GM19023 (cell line): ENCODE measurements at regions not wholly inside any gene's neighbourhood (a gene's known extent, or its start where the extent isn't known, plus 50 kb on each side); places are given as distances from the start of the nearest gene placed in this dataset.
"Not testable (repeated sequence)": the region's sequence is repeated elsewhere in the genome, so short reads cannot be mapped to it uniquely, and the experiment has no call there.

Experiments
- ATAC-seq: cut with Tn5 transposase; IDR thresholded peaks from one replicate; pipeline ENCODE4 v1.9.1; 2021; ENCODE audit warnings: mild to moderate bottlenecking, moderate library complexity; ENCODE audit not compliant: unreplicated experiment

DNA sequence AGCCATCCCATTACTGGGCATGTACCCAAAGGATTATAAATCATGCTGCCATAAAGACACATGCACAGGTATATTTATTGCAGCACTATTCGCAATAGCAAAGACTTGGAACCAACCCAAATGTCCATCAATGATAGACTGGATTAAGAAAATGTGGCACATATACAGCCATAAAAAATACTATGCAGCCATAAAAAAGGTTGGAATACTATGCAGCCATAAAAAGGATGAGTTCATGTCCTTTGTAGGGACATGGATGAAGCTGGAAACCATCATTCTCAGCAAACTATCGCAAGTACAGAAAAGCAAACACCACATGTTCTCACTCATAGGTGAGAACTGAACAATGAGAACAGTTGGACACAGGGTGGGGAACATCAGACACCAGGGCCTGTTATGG, 151.5 kb downstream of the PLK2 start:
- ATAC-seq, result not testable (repeated sequence)

DNA sequence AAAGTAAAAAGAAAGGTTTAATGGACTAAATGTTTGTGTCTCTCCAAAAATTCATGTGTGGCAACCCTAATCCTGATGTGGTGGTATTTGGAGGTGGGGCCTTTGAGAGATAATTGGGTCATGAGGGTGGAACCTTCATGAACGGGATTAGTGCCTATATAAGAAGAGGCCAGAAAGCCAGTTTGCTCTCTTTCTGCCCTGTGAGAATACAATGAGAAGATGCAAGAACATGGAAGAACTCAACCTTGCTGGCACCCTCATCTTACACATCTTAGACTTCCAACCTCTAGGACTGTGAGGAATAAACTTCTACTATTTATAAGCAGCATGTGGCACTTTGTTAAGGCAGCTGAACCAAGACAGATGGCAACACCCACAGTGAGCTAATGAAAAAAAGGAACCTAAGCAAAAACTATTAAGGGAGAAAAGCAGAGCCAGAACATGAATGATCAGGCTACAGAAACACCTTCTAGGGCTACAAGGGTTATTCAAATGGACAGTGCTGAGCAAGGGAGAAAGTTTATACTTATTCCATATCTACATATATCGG, 159.5 kb downstream of the PLK2 start:
- no peak for ATAC-seq

DNA sequence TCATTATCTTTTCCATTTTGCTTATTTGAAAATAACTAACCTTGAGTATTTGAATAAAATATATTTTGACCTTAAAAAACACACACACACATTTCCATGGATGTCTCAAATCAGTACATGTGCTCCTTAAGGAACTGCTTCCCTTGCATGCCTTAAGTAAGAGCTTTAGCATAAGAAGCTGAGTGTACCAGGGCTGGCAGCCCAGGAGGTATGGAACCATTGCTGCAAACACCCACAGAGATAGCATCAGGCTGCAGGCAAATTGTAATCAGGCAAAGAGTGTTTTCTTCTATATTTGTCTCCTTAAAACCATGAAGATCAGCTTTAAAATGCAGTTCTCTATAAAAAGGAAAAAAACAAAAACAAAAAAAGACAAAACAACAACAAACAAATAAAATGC, 160.6 kb downstream of the PLK2 start:
- no peak for ATAC-seq

DNA sequence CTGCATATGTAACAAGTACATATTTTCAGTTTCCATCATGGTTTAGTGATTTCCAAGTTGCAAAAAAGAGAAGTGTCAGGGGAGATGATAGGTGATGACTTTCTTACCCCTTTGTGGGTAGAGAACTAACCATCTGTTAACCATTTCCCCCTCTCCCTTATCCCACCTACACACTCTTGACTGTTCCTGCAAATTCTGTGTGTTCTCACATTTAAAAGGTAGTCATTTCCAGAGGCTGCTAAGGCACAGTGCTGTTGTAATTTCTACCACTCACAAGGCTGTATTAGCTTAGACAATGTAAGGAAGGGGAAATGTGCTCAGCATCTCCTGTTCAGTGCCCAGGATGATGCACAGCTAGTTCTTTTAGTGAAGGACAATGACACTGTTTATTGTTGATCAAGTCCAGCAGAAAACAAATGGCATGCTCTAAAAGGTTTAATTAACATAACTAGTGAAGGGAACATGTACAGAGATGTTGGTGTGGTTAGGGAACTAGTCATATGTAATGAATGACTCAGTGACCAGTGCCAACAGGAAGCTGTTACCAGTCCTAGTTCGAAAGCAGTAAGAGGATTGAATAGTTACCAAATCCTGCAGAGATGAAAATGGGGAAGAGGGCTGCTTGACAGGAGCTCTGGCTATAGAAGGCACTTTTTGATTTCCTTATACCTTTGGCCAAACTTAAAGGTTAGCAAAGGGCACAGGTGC, 165.1 kb downstream of the PLK2 start:
- peak; percentile 64 for ATAC-seq

DNA sequence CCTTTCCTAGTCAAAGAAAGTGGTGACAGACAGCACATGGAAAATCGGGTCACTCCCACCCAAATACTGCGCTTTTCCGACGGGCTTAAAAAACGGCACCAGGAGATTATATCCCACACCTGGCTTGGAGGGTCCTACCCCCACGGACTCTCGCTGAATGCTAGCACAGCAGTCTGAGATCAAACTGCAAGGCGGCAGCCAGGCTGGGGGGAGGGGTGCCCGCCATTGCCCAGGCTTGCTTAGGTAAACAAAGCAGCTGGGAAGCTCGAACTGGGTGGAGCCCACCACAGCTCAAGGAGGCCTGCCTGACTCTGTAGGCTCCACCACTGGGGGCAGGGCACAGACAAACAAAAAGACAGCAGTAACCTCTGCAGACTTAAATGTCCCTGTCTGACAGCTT, 171.6 kb downstream of the PLK2 start:
- ATAC-seq, result not testable (repeated sequence)

DNA sequence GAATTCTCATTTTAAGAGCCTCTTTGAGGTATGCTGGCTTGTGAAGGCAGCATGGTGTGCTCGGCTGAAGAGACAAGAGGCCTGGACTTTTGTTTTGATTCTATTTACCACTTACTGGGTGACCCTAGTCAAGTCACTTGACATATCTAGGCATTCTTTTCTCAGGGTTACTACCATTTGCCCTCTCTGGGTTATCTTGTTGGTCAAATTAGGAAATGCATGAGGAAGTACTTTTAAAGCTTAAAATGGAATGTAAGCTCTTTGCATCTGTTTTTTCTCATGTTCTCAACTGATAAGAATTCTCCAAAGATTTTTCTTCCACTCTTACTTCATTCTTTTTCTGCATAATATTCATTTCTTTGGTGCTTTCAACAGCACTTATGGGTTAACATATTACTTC, 173.1 kb downstream of the PLK2 start:
- ATAC-seq, result no peak

DNA sequence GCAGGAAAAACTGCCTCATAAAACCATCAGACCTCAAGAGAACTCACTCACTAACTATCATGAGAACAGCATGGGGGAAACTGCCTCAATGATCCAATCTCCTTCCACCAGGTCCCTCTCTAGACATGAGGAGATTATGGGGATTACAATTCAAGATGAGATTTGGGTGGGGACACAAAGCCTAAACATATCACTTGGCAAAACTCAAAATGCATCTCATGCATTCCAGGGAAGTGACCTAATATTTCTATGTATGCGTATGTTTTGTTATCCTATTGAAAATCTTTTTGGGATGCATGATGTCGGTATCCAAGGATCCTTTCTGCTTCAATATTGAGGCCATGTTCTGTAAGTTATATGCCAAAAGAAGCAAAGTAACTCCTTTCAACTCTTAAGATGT, 174.0 kb downstream of the PLK2 start:
- no peak for ATAC-seq

DNA sequence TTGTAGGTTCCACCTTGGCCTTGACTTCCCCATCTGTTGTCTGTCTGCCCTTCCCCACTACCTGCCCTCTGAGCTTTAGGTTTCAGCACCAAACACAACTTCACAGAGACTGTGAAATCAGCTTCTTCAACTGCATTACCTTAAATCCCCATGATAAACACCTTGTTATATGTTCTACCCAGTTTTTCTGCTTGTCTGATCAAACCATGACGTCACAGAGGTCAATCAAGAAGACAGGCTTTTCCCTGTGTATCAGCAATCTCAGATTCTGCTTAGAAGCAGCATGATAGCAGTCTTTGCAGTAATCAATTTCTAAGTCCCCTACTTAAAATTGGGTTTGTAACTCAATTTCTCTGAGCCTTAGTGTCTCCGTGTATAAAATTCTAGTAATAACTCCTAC, 175.0 kb downstream of the PLK2 start:
- ATAC-seq, result no peak

DNA sequence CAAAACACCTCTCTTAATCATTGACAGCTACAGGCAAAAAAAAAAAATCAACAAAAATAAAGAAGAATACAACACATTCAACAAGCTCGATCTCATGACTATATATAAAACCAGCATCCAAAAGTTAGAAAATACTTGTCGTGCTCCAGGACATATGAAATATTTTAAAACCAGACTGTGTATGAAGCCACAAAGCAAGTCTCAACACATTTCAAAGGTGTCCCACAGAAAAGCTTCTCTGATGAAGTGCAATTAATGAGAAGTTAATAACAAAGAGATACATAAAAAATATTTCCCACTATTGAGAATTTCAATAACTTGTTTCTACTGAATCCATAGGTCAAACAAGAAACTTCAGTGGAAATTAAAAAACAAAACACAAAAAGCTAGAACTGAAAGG, 178.7 kb downstream of the PLK2 start:
- ATAC-seq, result no peak

DNA sequence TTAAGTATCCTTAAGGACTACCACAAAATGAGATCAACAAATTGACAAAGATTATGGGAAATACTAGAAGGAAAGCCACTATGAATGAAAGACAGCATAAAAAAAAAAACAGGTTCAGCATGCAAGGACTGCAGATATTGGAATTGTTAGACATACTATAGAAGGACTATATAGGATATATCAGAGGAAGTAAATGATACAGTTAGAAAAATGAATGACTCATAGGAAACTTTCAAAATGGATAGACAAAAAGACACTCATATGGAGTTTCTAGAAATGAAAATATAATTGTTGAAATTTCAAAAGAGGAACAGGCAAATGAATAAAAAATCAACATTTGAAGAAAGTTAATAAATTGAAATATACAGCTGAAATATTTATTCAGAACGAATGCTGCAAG, 180.6 kb downstream of the PLK2 start:
- ATAC-seq, result no peak

DNA sequence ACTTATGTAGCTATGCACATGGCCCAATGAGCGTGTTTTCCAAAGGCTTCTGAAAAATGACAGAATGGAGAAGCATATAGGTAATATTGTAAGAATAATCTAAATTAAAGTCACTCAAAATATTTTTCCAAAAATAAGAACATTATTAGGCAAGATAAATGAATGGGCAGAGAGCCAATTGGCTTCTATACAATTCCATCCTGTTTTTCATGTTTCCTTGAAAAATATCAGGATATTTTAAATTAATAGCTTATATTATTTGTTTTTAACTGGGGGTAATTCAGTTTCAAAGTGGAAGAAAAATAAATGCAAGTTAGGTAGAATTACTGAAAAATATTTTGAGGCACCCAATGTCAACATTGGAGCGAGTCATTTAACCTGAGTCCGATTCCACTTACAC, 183.5 kb downstream of the PLK2 start:
- no peak for ATAC-seq

DNA sequence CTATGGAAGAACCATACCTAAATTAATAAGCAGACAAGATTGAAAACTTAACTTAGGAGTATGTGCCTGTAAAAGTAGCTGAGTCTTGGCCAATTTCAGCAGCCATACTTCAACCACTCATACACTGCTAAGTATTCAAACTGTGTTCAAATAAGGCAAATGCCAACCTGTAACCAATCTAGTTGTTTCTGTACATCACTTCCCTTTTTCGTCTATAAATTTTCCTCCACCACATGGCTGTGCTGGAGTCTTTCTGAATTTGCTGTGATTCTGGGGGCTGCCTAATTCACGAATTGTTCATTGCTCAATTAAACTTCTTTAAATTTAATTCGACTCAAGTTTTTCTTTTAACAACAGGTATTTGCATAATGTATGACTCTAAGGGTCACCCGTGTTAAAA, 184.4 kb downstream of the PLK2 start:
- ATAC-seq, result no peak

DNA sequence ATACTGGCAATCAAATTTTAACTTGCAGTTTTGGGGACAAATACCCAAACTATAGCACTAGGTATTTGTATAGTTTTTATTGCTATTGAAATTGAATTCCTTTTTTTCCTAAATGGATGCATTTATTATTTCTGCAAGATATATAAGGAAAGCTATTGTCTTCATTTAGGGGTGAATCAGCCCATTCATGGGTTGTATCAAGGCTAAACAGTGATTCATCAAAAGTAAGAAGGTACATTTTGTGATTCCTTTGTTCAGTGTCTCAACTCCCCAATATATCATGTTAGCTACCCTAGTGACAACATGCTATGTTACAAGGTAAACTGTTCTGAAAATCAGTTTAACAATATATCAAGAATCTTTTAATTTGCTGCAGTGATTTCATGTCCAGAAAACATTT, 185.7 kb downstream of the PLK2 start:
- no peak for ATAC-seq

DNA sequence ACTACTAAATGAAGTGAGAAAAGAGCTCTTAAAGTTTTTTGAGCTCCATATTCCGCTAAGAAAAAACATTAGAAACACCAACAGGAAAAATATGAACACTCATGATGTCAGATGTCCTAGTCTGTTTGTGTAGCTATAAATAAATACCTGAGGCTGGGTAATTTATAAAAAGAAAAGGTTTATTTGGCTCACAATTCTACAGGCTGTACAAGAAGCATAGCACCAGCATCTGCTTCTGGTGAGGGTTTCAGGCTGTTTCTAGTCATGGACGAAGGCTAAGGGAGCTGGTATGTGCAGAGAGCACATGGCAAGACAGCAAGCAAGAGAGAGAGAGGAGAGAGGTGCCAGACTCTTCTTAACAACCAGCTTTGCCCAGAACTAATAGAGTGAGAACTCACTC, 186.2 kb downstream of the PLK2 start:
- ATAC-seq, result no peak

DNA sequence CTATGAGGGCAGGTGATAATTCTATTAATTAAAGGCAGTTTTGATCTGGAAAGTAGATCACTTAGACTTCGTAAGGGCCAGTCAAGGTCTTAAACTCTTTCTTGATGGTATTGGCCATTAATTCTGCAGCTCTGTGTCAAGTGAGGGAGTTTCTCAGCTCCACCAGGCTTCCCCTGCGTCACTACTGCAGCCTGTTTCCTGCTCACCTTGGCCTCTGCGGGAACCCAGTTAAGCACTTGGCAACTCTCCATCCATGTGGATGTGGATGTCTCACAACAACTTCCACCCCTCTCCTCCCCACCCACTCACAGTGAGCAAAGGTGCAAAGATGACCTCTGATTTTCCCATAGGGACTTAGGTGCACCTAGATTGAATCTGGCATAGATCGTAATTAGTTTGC, 191.6 kb downstream of the PLK2 start:
- ATAC-seq, result no peak

DNA sequence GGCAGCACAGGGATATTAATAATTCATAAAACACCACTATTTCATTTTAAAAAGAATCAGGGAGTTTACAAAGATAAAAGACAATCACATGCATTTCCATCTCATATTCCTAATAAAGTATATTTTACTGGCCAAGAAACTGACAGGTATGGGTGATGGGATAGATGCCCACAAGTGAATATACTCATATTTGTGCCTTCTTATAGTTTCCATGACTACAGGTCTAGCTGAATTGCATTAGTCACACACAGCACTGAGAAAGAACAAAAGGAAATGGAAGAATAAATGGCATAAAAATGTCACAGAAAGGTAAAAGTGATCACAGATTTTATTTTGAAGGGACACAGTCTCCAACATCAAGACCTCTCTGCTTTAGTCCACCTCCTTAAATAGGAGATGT, 193.5 kb downstream of the PLK2 start:
- ATAC-seq, result no peak

DNA sequence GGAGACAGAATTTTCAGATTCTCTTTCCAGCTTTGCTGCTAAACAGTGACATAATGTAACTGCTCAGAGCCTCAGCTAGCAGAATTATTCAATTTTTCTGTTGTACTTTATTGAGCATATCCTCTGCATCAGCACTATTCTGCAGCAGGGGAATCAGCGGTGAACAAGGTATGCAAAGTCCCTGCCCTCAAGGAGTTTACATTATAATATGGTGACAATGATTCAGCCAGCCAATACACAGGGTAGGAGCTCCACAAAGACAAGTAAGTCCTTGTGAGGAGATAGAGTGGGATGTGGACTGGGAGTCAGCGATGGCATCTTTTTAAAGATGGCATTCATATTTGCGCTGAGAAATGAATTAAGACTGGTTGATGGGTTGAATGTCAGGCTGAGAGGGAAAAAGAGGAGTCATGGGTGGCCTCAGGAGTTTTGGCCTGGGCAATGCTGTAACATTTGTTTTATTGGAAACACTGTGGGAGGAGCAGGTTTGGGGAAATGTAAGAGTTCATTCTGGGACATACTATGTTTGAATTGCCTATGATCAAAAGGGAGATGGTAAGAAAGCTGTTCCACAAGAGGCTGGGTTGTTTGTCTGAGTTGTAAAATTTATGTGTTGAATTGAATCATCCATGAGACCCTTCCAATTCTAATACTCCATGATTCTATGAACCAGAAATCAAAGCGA, 194.5 kb downstream of the PLK2 start:
- no peak for ATAC-seq

DNA sequence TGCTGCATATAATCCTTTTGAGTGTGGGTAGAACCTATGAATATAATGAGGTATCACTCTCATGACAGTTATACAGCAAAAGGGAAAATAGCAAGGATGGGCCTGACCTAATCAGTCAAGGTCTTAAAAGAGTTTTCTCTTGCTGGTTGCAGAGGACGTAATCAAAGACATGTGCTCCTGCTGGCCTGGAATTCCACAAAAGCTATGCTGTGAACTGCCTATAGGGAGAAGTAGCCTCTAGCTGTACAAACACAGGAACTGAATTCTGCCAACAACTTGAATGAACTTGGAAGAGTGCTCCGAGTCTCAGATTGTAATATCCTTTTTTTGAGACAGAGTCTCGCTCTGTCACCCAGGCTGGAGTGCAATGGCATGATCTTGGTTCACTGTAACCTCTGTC, 195.6 kb downstream of the PLK2 start:
- ATAC-seq, result no peak

DNA sequence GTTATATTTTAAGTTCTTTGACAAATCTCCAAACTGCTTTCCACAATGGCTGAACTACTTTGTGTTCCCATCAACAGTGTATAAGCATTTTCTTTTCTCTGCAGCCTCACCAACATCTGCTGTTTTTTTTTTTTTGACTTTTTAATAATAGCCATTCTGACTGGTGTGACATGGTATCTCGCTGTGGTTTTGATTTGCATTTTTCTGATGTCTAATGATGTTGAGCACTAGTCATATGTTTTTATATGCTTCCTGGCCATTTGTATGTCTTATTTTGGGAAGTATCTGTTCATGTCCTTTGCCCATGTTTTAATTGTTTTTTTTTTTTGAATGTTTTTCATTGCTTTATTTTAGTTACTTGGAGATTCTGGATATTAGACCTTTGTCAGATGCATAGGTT, 196.6 kb downstream of the PLK2 start:
- no peak for ATAC-seq

DNA sequence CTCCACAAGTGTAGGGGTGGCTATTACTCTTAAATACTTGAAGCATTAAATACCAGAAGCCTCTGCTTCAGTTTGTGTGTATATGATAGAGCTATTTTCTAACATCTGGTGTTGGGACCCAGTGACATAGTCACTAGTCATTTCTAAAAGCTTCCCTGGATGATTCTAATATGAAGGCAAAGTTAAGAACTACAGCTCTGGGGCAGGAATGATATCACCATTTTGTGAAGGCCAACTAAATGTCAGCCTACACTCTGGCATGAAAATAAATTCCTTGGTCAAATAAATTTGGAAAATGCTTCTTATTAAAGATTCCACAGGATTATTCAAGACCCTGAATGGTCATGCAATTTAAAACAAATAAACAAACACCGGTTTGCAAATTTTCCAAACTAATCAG, 197.7 kb downstream of the PLK2 start:
- no peak for ATAC-seq

DNA sequence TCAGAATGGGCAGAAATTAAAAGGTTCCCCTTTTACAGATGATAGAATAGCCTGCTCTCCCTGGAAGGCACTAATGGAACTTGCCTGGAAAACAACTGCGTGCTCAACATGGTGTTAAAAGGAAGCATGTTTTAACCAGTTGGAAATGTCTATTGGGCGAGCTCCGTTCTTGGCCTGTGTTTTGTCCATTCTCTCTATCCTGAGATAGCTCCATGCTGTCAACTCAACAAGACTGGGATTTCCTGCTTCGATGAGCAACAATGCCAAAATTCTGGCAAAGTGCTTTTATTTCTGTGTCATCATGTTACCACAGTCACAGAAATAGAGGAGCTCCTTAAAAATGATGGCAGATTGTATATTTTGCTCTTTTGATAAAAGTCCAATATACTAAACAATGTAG, 198.3 kb downstream of the PLK2 start:
- no peak for ATAC-seq

DNA sequence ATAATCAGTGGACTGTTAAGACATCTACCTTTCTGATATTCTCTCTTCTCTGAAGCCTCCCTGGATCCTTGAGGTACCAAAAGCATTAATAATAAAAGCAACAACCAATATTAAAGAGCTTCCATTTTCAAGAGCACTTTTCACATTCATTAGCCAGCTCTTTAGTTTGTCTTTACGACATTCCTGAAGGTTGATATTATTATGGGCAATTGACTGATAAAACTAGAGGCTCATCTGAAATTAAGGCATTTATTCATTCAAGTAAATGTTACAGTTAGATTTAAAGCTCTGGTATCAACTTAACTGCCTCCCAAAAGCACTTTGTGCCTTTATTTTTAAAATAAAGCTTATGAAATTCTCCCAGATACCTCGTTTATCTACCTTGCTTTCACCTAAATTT, 199.6 kb downstream of the PLK2 start:
- ATAC-seq, result no peak
